Astrocyte of the cerebellum (primary cell): ENCODE measurements at regions not wholly inside any gene's neighbourhood (a gene's known extent, or its start where the extent isn't known, plus 50 kb on each side); places are given as distances from the start of the nearest gene placed in this dataset.

Experiments
- DNase-seq: peaks from one replicate; pipeline ENCODE4 v3.0.0-alpha.2; 2011; ENCODE audit warnings: low read depth
- H3K4me3 ChIP-seq: 2 replicates; pipeline ENCODE4 v1.5.1; 2011; ENCODE audit warnings: mild to moderate bottlenecking, low read depth, low read length, moderate library complexity
- CTCF ChIP-seq: IDR thresholded peaks from 2 replicates; pipeline ENCODE4 v1.5.1; 2012; ENCODE audit warnings: low read length, low read depth, moderate library complexity, mild to moderate bottlenecking; ENCODE audit errors: missing control alignments
- in situ Hi-C: cut with HindIII; loops from 2 replicates; pipeline ENCODE4 v1.10.0; 2017; ENCODE audit warnings: low sequenced_read_pairs

- in situ Hi-C loops, result no loop called here
- H3K4me3 ChIP-seq, result no peak overlapping the region
- TF ChIP-seq CTCF, result no peak
- DNase-seq, result no peak
Observed at GRCh38 chr6:21891080-21891479, 297.5 kb downstream of the SOX4 start.

- TF ChIP-seq CTCF, result no peak
- in situ Hi-C loops, result no loop called here
- DNase-seq, result no peak
- H3K4me3 ChIP-seq, result no peak overlapping the region
Observed at GRCh38 chr6:21893793-21894192, 300.2 kb downstream of the SOX4 start.

- no peak overlapping the region for H3K4me3 ChIP-seq
- DNase-seq, result no peak
- in situ Hi-C loops, result no loop called here
- TF ChIP-seq CTCF, result no peak
Observed at GRCh38 chr6:21895555-21895954, 302.0 kb downstream of the SOX4 start.

GRCh38 chr6:21898107-21898796 lies 304.7 kb downstream of the SOX4 start:
- no peak overlapping the region for H3K4me3 ChIP-seq
- no peak for TF ChIP-seq CTCF
- in situ Hi-C loops, result no loop called here
- DNase-seq, result no peak

GRCh38 chr6:21899708-21900107 lies 306.2 kb downstream of the SOX4 start:
- in situ Hi-C loops, result no loop called here
- no peak for TF ChIP-seq CTCF
- no peak overlapping the region for H3K4me3 ChIP-seq
- no peak for DNase-seq

GRCh38 chr6:21900730-21901129 lies 307.2 kb downstream of the SOX4 start:
- no peak for TF ChIP-seq CTCF
- peak; percentile 62 for DNase-seq
- in situ Hi-C loops, result no loop called here
- H3K4me3 ChIP-seq, result no peak overlapping the region
